ENCODE measurements at regions not wholly inside any gene's neighbourhood (a gene's known extent, or its start where the extent isn't known, plus 50 kb on each side); places are given as distances from the start of the nearest gene placed in this dataset.

- no peak for DNase-seq
- no peak overlapping the region for H3K4me3 ChIP-seq
- TF ChIP-seq POLR2A (IDR thresholded peaks at IDR 0.05) (no peak), CTCF (IDR thresholded peaks at IDR 0.05) (no peak)
- 76 to 90% (median 83%) methylated on average over 2 of the region's 2 CpGs for WGBS, 4 donors
- no peak overlapping the region for H3K27ac ChIP-seq
- H3K9me3 ChIP-seq (replicated peaks in 1 of 3), result no peaks in the 10 kb centered on the region
- no peaks in the 10 kb centered on the region for H3K4me1 ChIP-seq (replicated peaks in 1 of 2)
- intact Hi-C loops (cut with DNase I), result no loop called here
- H3K36me3 ChIP-seq (replicated peaks in 1 of 2), result no peaks in the 10 kb centered on the region
- no peaks in the 10 kb centered on the region for H3K27me3 ChIP-seq
These were observed 135.9 kb upstream of the NTF3 start for GRCh38 chr12:5295996-5296395.

GRCh38 chr12:5301539-5301938 is 130.4 kb upstream of the NTF3 start:
- DNase-seq, result no peak
- TF ChIP-seq POLR2A (IDR thresholded peaks at IDR 0.05) (no peak), CTCF (IDR thresholded peaks at IDR 0.05) (no peak)
- no peaks in the 10 kb centered on the region for H3K4me1 ChIP-seq (replicated peaks in 1 of 2)
- no peak overlapping the region for H3K27ac ChIP-seq
- H3K4me3 ChIP-seq, result no peak overlapping the region
- no peaks in the 10 kb centered on the region for H3K36me3 ChIP-seq (replicated peaks in 1 of 2)
- no peaks in the 10 kb centered on the region for H3K9me3 ChIP-seq (replicated peaks in 1 of 3)
- intact Hi-C loops (cut with DNase I), result no loop called here
- no peaks in the 10 kb centered on the region for H3K27me3 ChIP-seq

GRCh38 chr12:5305425-5305824 is 126.5 kb upstream of the NTF3 start:
- WGBS, 4 donors, result 59 to 71% (median 67%) methylated on average over 7 of the region's 7 CpGs
- no peaks in the 10 kb centered on the region for H3K4me1 ChIP-seq (replicated peaks in 1 of 2)
- intact Hi-C loops (cut with DNase I), result no loop called here
- no peaks in the 10 kb centered on the region for H3K36me3 ChIP-seq (replicated peaks in 1 of 2)
- no peak overlapping the region for H3K27ac ChIP-seq
- DNase-seq, result no peak
- no peak for TF ChIP-seq POLR2A (IDR thresholded peaks at IDR 0.05)
- no peak for TF ChIP-seq CTCF (IDR thresholded peaks at IDR 0.05)
- no peak overlapping the region for H3K4me3 ChIP-seq
- no peaks in the 10 kb centered on the region for H3K9me3 ChIP-seq (replicated peaks in 1 of 3)
- H3K27me3 ChIP-seq, result no peaks in the 10 kb centered on the region

GRCh38 chr12:5305886-5306545 is 125.9 kb upstream of the NTF3 start:
- H3K36me3 ChIP-seq (replicated peaks in 1 of 2), result no peaks in the 10 kb centered on the region
- no peak overlapping the region for H3K4me3 ChIP-seq
- intact Hi-C loops (cut with DNase I), result no loop called here
- no peak for DNase-seq
- H3K27me3 ChIP-seq, result no peaks in the 10 kb centered on the region
- H3K4me1 ChIP-seq (replicated peaks in 1 of 2), result no peaks in the 10 kb centered on the region
- no peak overlapping the region for H3K27ac ChIP-seq
- TF ChIP-seq POLR2A (IDR thresholded peaks at IDR 0.05), result no peak
- no peak for TF ChIP-seq CTCF (IDR thresholded peaks at IDR 0.05)
- WGBS, 4 donors, result 68 to 82% (median 79%) methylated on average over 4 of the region's 4 CpGs
- no peaks in the 10 kb centered on the region for H3K9me3 ChIP-seq (replicated peaks in 1 of 3)

All from adrenal gland (tissue), 9 donors.